ENCODE measurements at regions not wholly inside any gene's neighbourhood (a gene's known extent, or its start where the extent isn't known, plus 50 kb on each side); places are given as distances from the start of the nearest gene placed in this dataset.

DNA sequence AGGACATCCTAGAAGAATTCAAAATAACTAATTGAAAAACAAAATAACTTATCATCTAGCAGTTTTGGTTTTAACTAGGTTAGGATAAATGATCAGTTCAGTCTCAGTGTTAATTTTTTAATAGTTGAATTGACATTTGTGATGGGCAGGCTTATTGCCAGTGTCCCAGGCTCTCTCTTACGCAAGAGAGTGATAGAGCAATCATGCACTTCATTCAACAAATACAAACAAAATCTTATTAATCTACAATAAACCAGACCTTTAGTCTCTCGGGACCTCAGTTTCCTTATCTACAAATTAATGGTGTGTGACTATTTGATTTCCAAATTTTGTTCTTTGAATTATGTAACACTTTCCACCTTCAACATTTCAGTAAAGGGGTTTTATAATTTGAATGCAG lies 385.9 kb upstream of the JAG1 start:
- TF ChIP-seq, protein P1, sequence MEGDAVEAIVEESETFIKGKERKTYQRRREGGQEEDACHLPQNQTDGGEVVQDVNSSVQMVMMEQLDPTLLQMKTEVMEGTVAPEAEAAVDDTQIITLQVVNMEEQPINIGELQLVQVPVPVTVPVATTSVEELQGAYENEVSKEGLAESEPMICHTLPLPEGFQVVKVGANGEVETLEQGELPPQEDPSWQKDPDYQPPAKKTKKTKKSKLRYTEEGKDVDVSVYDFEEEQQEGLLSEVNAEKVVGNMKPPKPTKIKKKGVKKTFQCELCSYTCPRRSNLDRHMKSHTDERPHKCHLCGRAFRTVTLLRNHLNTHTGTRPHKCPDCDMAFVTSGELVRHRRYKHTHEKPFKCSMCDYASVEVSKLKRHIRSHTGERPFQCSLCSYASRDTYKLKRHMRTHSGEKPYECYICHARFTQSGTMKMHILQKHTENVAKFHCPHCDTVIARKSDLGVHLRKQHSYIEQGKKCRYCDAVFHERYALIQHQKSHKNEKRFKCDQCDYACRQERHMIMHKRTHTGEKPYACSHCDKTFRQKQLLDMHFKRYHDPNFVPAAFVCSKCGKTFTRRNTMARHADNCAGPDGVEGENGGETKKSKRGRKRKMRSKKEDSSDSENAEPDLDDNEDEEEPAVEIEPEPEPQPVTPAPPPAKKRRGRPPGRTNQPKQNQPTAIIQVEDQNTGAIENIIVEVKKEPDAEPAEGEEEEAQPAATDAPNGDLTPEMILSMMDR (IDR thresholded peaks at IDR 0.05) = no peak
- no peak for TF ChIP-seq POLR2A (IDR thresholded peaks at IDR 0.05)
